Endothelial cell of umbilical vein (primary cell): ENCODE measurements at regions not wholly inside any gene's neighbourhood (a gene's known extent, or its start where the extent isn't known, plus 50 kb on each side); places are given as distances from the start of the nearest gene placed in this dataset.

Experiments
- BruUV-seq: library from RNA; stranded (reverse); fragments of 400-500 nt; replicated peaks from 2 replicates; lab custom pipeline; 2021; lab: Mats Ljungman, UMichigan
- CTCF ChIA-PET: fragments of 300-600, 350-600 bp; sonication (Branson Sonifier 250); formaldehyde crosslinking; loops from one replicate; lab custom pipeline; 2021; ENCODE audit warnings: antibody characterized with exemption, inconsistent platforms; lab: Charles Lee
- POLR2A ChIA-PET: fragments of 300-600, 350-600 bp; sonication (Branson Sonifier 250); formaldehyde crosslinking; loops from one replicate; lab custom pipeline; 2021; ENCODE audit warnings: antibody characterized with exemption, inconsistent platforms; lab: Charles Lee
- DNase-seq: peaks from one replicate; pipeline ENCODE4 v3.0.0-alpha.2; 2011; ENCODE audit warnings: low read depth, low spot score
- FAIRE-seq: peaks from 2 replicates; lab custom pipeline; 2011; peaks lifted over from hg19 to GRCh38; lab: Jason Lieb, UNC
- H2AFZ ChIP-seq: 2 replicates; pipeline ENCODE4 v1.6.0; 2012; ENCODE audit warnings: low read depth, low read length, control low read depth, inconsistent platforms
- H3K27ac ChIP-seq: 2 replicates; pipeline ENCODE4 v1.5.1; 2011; ENCODE audit warnings: low read depth, mild to moderate bottlenecking, control low read depth, low read length, moderate library complexity; ENCODE audit not compliant: insufficient read depth
- H3K27me3 ChIP-seq, 2 experiments: 2 replicates each; pipeline versions ENCODE4 v1.6.0 to v1.6.1; 2011; ENCODE audit warnings: low read length in 2 of 2, mixed read lengths in 1 of 2; ENCODE audit not compliant: control insufficient read depth in 2 of 2, insufficient read depth in 2 of 2
- H3K36me3 ChIP-seq, 2 experiments: 2 replicates in 1 of 2; 3 replicates in 1 of 2; pipeline ENCODE4 v1.5.1; 2011; ENCODE audit warnings: low read length in 2 of 2, mild to moderate bottlenecking in 1 of 2, moderate library complexity in 1 of 2; ENCODE audit not compliant: control insufficient read depth in 2 of 2, insufficient read depth in 2 of 2; ENCODE audit errors: extremely low read depth in 1 of 2
- H3K4me1 ChIP-seq: 3 replicates; pipeline ENCODE4 v1.5.1; 2011; ENCODE audit warnings: mild to moderate bottlenecking, low read length; ENCODE audit not compliant: control insufficient read depth, insufficient read depth; ENCODE audit errors: extremely low read depth
- H3K4me2 ChIP-seq: 2 replicates; pipeline ENCODE4 v1.6.1; 2011; ENCODE audit warnings: low read length, control low read depth, mixed read lengths; ENCODE audit not compliant: insufficient read depth
- H3K4me3 ChIP-seq, 3 experiments: fragments of 200-600 bp in 1 of 3; sonication (generic), shearing (Covaris generic) in 1 of 3; replicated peaks in 1 of 3; 2 replicates each; pipeline ENCODE4 v1.5.1; 2011 to 2016; ENCODE audit warnings: control low read depth in 3 of 3, low read length in 3 of 3, mild to moderate bottlenecking in 2 of 3, inconsistent platforms in 1 of 3, low read depth in 1 of 3, moderate library complexity in 1 of 3; ENCODE audit not compliant: insufficient read depth in 1 of 3
- H3K79me2 ChIP-seq: 2 replicates; pipeline ENCODE4 v1.6.0; 2012; ENCODE audit warnings: low read length, inconsistent platforms; ENCODE audit not compliant: control insufficient read depth, insufficient read depth
- H3K9ac ChIP-seq: replicated peaks from 2 replicates; pipeline ENCODE3; 2011; ENCODE audit warnings: low read length, control low read depth; ENCODE audit not compliant: insufficient read depth; ENCODE audit errors: extremely low read depth
- H3K9me1 ChIP-seq: replicated peaks from 3 replicates; pipeline ENCODE4 v1.6.0; 2011; ENCODE audit warnings: mild to moderate bottlenecking, low read length; ENCODE audit not compliant: control insufficient read depth, insufficient read depth; ENCODE audit errors: extremely low read depth
- H3K9me3 ChIP-seq: replicated peaks from 2 replicates; pipeline ENCODE4 v1.5.1; 2012; ENCODE audit warnings: low read length, inconsistent platforms; ENCODE audit not compliant: control insufficient read depth, insufficient read depth
- H4K20me1 ChIP-seq: replicated peaks from 2 replicates; pipeline ENCODE3; 2011; ENCODE audit warnings: mild to moderate bottlenecking, low read length; ENCODE audit not compliant: control insufficient read depth, insufficient read depth; ENCODE audit errors: extremely low read depth
- GATA2 ChIP-seq: IDR thresholded peaks from 2 replicates; pipeline ENCODE4 v1.7.0; 2011; ENCODE audit warnings: low read depth, mild to moderate bottlenecking, moderate library complexity, mixed read lengths, low read length; ENCODE audit not compliant: insufficient read length, insufficient read depth
- JUN ChIP-seq: IDR thresholded peaks from 2 replicates; pipeline ENCODE4 v1.6.1; 2011; ENCODE audit warnings: borderline replicate concordance, low read depth; ENCODE audit not compliant: insufficient read length, insufficient read depth
- MAX ChIP-seq: IDR thresholded peaks from 2 replicates; pipeline ENCODE4 v1.6.1; 2011; ENCODE audit not compliant: insufficient read depth, insufficient read length
- MYC ChIP-seq: IDR thresholded peaks from one replicate; pipeline ENCODE4 v1.6.1; 2011; ENCODE audit warnings: mild to moderate bottlenecking, low read depth, low read length
- POLR2AphosphoS5 ChIP-seq: IDR thresholded peaks from 2 replicates; pipeline ENCODE4 v1.6.1; 2012; ENCODE audit warnings: low read depth, mild to moderate bottlenecking, control low read depth, low read length, moderate library complexity; ENCODE audit not compliant: insufficient read depth
- dilution Hi-C: fragments of 300-500 bp; cut with MboI; formaldehyde crosslinking; loops from one replicate; pipeline ENCODE4 v1.15.0; 2019; ENCODE audit warnings: low sequenced_read_pairs; ENCODE audit not compliant: extremely low pct_ligation_motif_present
- intact Hi-C: fragments of 100-400 bp; cut with micrococcal nuclease; formaldehyde crosslinking; loops from one replicate; pipeline ENCODE4 v1.10.0; 2022

- H3K9ac ChIP-seq, result no peak overlapping the region
- intact Hi-C loops, result no loop called here
- CTCF ChIA-PET, result no interaction called here
- POLR2A ChIA-PET, result no interaction called here
- no peak for DNase-seq
- no peak for FAIRE-seq
- H3K4me2 ChIP-seq, result no peak overlapping the region
- H3K4me1 ChIP-seq, result no peaks in the 10 kb centered on the region
- H3K4me3 ChIP-seq, result no peak overlapping the region
- no peaks in the 10 kb centered on the region for H3K9me1 ChIP-seq
- dilution Hi-C loops, result no loop called here
- no peak overlapping the region for H2AFZ ChIP-seq
- H3K36me3 ChIP-seq, result no peaks in the 10 kb centered on the region
- no TSS peak for BruUV-seq
- no peaks in the 10 kb centered on the region for H3K27me3 ChIP-seq
- peaks cover 2% of the 10 kb centered on the region for H3K9me3 ChIP-seq
- H3K27ac ChIP-seq, result no peak overlapping the region
- H3K79me2 ChIP-seq, result no peaks in the 10 kb centered on the region
- H4K20me1 ChIP-seq, result no peaks in the 10 kb centered on the region
- TF ChIP-seq MAX (no peak), GATA2 (no peak), MYC (no peak), POLR2AphosphoS5 (no peak)
Measured at GRCh38 chr13:85436029-85436428, 363.2 kb downstream of the SLITRK6 start.

DNA sequence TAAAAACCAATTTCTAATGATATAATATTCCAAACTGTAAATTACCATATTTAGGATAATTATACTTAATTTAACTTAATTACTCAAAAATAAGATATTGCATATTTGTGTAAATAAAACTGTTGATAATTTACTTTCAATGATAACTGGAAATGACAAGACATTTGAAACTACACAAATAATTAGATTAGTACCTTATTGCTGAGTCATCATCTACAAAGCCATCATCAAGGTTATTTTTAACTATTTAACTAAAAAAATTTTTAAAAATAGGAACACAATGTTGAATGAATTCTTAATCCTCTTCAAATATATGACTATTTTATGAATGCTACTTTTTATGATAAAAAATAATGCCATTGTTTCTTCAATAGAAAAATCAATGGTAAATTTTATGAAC is 364.3 kb downstream of the SLITRK6 start:
- no peak for FAIRE-seq
- BruUV-seq, result no TSS peak
- TF ChIP-seq JUN (no peak), MYC (no peak), GATA2 (no peak)

More for the DNA sequence above, 364.3 kb downstream of the SLITRK6 start:
- H3K36me3 ChIP-seq, result no peaks in the 10 kb centered on the region
- H3K4me1 ChIP-seq, result no peaks in the 10 kb centered on the region
- POLR2A ChIA-PET, result no interaction called here
- H3K27me3 ChIP-seq, result no peaks in the 10 kb centered on the region
- no peak overlapping the region for H3K4me3 ChIP-seq
- H4K20me1 ChIP-seq, result no peaks in the 10 kb centered on the region
- peaks cover 6% of the 10 kb centered on the region for H3K9me3 ChIP-seq
- intact Hi-C loops (no loop called here), dilution Hi-C loops (no loop called here)
- no peak overlapping the region for H2AFZ ChIP-seq
- H3K4me2 ChIP-seq, result no peak overlapping the region
- H3K9ac ChIP-seq, result no peak overlapping the region
- H3K27ac ChIP-seq, result no peak overlapping the region
- CTCF ChIA-PET, result no interaction called here
- H3K9me1 ChIP-seq, result no peaks in the 10 kb centered on the region
- no peaks in the 10 kb centered on the region for H3K79me2 ChIP-seq
- DNase-seq, result no peak
